Ascending aorta (tissue), 2 donors: ENCODE measurements at regions not wholly inside any gene's neighbourhood (a gene's known extent, or its start where the extent isn't known, plus 50 kb on each side); places are given as distances from the start of the nearest gene placed in this dataset.
"Not testable (repeated sequence)": the region's sequence is repeated elsewhere in the genome, so short reads cannot be mapped to it uniquely, and the experiment has no call there.

Experiments
- DNase-seq, 2 donors: peaks; one replicate each; pipeline ENCODE4 v3.0.0-alpha.2; 2019; ENCODE audit warnings: low spot score in 2 of 2
- H3K27ac ChIP-seq, 2 donors: fragments of 200-600 bp; sonication (generic); one replicate each; pipeline ENCODE4 v1.5.1; 2016 to 2017; ENCODE audit warnings: mild to moderate bottlenecking in 1 of 2
- H3K27me3 ChIP-seq: fragments of 200-600 bp; sonication (generic); one replicate; pipeline ENCODE4 v1.5.1; 2017
- H3K36me3 ChIP-seq, 2 donors: fragments of 200-600 bp; sonication (generic); one replicate each; pipeline ENCODE4 v1.5.1; 2016
- H3K4me1 ChIP-seq, 2 donors: fragments of 200-600 bp; sonication (generic); one replicate each; pipeline ENCODE4 v1.5.1; 2016 to 2017; ENCODE audit warnings: mild to moderate bottlenecking in 1 of 2
- H3K4me3 ChIP-seq, 2 donors: fragments of 200-600 bp; sonication (generic); one replicate each; pipeline ENCODE4 v1.5.1; 2016 to 2017; ENCODE audit warnings: mild to moderate bottlenecking in 1 of 2
- H3K9me3 ChIP-seq, 2 donors: fragments of 200-600 bp; sonication (generic); one replicate each; pipeline ENCODE4 v1.5.1; 2016
- intact Hi-C: fragments of 100-400 bp; cut with DNase I; formaldehyde crosslinking; loops from one replicate; pipeline ENCODE4 v1.15.1; 2023
- TF ChIP-seq, protein P1 (sequence below), 3 experiments: fragments of 200-600 bp in 2 of 3; fragments of 450-650 bp in 1 of 3; sonication (generic) in 2 of 3; IDR thresholded peaks; one replicate each; pipeline ENCODE4 v1.5.1; 2016 to 2019; ENCODE audit warnings: antibody characterized with exemption in 3 of 3, mild to moderate bottlenecking in 1 of 3, moderate library complexity in 1 of 3

GRCh38 chr21:35162831-35163230, 113.7 kb upstream of the RUNX1 start:
- no peak overlapping the region for H3K4me3 ChIP-seq
- TF ChIP-seq, protein P1, sequence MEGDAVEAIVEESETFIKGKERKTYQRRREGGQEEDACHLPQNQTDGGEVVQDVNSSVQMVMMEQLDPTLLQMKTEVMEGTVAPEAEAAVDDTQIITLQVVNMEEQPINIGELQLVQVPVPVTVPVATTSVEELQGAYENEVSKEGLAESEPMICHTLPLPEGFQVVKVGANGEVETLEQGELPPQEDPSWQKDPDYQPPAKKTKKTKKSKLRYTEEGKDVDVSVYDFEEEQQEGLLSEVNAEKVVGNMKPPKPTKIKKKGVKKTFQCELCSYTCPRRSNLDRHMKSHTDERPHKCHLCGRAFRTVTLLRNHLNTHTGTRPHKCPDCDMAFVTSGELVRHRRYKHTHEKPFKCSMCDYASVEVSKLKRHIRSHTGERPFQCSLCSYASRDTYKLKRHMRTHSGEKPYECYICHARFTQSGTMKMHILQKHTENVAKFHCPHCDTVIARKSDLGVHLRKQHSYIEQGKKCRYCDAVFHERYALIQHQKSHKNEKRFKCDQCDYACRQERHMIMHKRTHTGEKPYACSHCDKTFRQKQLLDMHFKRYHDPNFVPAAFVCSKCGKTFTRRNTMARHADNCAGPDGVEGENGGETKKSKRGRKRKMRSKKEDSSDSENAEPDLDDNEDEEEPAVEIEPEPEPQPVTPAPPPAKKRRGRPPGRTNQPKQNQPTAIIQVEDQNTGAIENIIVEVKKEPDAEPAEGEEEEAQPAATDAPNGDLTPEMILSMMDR (IDR thresholded peaks at IDR 0.05): no peak
- no peaks in the 10 kb centered on the region for H3K9me3 ChIP-seq
- no peak for DNase-seq
- H3K4me1 ChIP-seq: no peaks in the 10 kb centered on the region
- H3K36me3 ChIP-seq: no peaks in the 10 kb centered on the region
- H3K27me3 ChIP-seq: no peaks in the 10 kb centered on the region
- intact Hi-C loops: no loop called here
- H3K27ac ChIP-seq: no peak overlapping the region

GRCh38 chr21:35159881-35160280, 110.8 kb upstream of the RUNX1 start:
- no peaks in the 10 kb centered on the region for H3K4me1 ChIP-seq
- H3K9me3 ChIP-seq: no peaks in the 10 kb centered on the region
- H3K4me3 ChIP-seq: no peak overlapping the region
- no peaks in the 10 kb centered on the region for H3K27me3 ChIP-seq
- intact Hi-C loops: no loop called here
- no peaks in the 10 kb centered on the region for H3K36me3 ChIP-seq
- TF ChIP-seq, protein P1 (IDR thresholded peaks at IDR 0.05): no peak
- H3K27ac ChIP-seq: no peak overlapping the region
- no peak for DNase-seq

DNA sequence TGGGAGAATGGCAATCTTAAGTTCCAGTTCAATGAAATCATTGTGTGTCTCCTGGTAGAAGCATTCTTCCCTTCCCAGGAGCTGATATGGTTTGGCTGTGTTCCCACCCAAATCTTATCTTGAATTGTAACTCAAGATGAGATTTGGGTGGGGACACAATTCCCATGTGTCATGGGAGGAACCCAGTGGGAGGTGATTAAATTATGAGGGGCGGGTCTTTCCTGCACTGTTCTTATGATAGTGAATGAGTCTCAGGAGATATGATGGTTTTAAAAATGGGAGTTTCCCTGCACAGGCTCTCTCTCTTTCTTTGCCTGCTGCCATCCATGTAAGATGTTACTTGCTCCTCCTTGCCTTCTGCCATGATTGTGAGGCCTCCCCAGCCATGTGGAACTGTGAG, 108.3 kb upstream of the RUNX1 start:
- H3K4me1 ChIP-seq, H3K36me3 ChIP-seq, H3K27me3 ChIP-seq, H3K4me3 ChIP-seq, intact Hi-C loops, H3K27ac ChIP-seq, H3K9me3 ChIP-seq, DNase-seq: not testable (repeated sequence)

DNA sequence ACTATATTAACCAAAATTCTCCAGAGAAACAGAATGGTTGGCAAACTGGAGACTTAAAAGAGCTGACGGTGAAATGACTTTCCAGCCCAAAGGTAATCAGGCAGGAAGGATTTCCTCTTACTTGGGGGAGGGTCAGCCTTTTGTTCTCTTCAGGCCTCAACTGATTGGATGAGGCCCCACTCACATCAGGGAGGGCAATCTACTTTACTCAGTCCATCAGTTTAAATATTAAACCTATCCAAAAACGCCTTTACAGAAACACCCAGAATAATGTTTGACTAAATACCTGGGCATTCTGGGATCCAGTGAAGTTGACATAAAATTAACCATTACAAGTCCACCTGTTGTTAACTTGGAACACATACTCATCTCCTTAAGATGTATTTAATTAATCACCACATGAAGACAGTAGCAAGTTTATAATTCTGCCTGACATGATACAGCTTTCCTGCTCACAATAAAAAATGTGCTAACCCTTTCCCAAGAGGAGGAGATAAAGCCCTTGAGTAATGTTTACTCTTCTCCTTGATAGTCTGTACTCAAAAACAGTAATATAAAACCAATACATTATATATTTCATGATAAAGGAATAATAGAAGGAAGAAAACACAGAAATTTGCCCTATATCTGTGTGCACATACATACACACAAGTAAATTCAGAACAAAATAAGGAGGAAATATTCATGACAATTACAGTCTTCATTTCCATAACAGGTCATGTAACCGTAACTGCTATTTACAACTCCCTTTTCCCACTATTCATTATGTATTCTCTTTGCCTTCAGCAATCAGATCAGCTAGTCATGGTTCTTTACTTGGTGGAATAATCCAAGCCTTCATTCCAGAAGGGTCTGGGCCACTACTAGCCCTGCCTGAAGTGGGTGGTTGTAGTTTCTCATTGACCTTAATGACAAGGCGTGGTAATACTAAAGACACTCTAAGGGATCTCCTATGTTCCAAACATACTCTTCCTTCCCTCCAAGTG, 107.5 kb upstream of the RUNX1 start:
- Histone ChIP-seq H3K27me3 (no peaks in the 10 kb centered on the region), H3K27ac (no peak overlapping the region), H3K9me3 (no peaks in the 10 kb centered on the region), H3K36me3 (no peaks in the 10 kb centered on the region), H3K4me1 (no peaks in the 10 kb centered on the region), H3K4me3 (no peak overlapping the region)
- TF ChIP-seq, protein P1 (IDR thresholded peaks at IDR 0.05): no peak
- no peak for DNase-seq
- intact Hi-C loops: no loop called here

DNA sequence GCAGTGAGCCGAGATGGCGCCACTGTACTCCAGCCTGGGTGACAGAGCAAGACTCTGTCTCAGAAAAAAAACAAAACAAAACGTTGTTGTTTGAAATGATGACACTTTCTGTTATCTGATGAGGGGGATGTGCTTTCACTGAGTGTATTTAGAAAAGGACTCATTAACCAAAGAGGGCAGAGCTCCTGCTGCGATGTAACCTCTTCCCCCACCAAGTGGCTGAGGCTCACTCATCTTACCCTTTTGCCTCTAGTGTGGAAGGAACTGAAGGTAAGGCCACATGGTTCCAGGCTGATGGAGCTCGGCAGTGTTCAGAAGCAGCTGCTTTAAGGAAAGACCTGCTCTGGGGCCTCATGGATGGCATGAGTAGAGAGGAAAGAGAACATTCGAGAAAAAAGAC, 105.7 kb upstream of the RUNX1 start:
- no peaks in the 10 kb centered on the region for H3K27me3 ChIP-seq
- TF ChIP-seq, protein P1 (IDR thresholded peaks at IDR 0.05): no peak
- intact Hi-C loops: no loop called here

DNA sequence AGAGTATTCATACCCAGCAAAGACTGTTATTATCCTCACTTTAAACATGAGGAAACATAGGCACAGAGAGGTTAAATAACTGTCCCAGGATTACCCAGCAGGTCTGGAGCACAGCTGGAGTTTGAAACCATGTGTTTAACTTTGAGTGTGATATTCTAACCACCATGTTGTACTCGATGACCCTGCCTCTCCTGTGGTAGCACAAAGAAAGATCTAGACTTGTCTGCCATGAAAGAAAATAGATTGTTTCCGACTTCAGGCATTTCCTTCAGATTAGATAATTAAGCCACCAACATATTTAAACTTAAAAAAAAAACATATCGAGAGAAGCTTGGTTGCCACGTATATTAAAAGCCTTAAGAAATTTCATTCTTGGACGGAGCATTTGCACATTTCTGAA, 104.6 kb upstream of the RUNX1 start:
- Histone ChIP-seq H3K4me1 (no peaks in the 10 kb centered on the region), H3K4me3 (no peak overlapping the region), H3K27me3 (no peaks in the 10 kb centered on the region), H3K9me3 (no peaks in the 10 kb centered on the region), H3K27ac (no peak overlapping the region), H3K36me3 (no peaks in the 10 kb centered on the region)
- DNase-seq: no peak
- intact Hi-C loops: no loop called here
- TF ChIP-seq, protein P1 (IDR thresholded peaks at IDR 0.05): no peak

More for the DNA sequence above, 105.7 kb upstream of the RUNX1 start:
- H3K27ac ChIP-seq: no peak overlapping the region
- H3K4me1 ChIP-seq: no peaks in the 10 kb centered on the region
- H3K4me3 ChIP-seq: no peak overlapping the region
- no peak for DNase-seq
- no peaks in the 10 kb centered on the region for H3K9me3 ChIP-seq
- no peaks in the 10 kb centered on the region for H3K36me3 ChIP-seq
